IgD-negative memory B cell (primary cell): ENCODE measurements at regions not wholly inside any gene's neighbourhood (a gene's known extent, or its start where the extent isn't known, plus 50 kb on each side); places are given as distances from the start of the nearest gene placed in this dataset.
"Not testable (repeated sequence)": the region's sequence is repeated elsewhere in the genome, so short reads cannot be mapped to it uniquely, and the experiment has no call there.

Experiments used
- H3K27ac Mint-ChIP-seq, 3 donors: one replicate each; pipeline ENCODE4 v1.8.0; 2020 to 2022; ENCODE audit warnings: mild to moderate bottlenecking in 3 of 3, mixed read lengths in 3 of 3, moderate library complexity in 1 of 3
- H3K27me3 Mint-ChIP-seq: one replicate; pipeline ENCODE4 v1.8.0; 2021; ENCODE audit warnings: mixed read lengths
- H3K36me3 Mint-ChIP-seq: one replicate; pipeline ENCODE4 v1.8.0; 2020; ENCODE audit warnings: mild to moderate bottlenecking, mixed read lengths
- H3K4me1 Mint-ChIP-seq, 3 donors: one replicate each; pipeline ENCODE4 v1.8.0; 2020 to 2022; ENCODE audit warnings: mixed read lengths in 3 of 3, mild to moderate bottlenecking in 1 of 3
- H3K4me3 Mint-ChIP-seq, 4 donors: one replicate each; pipeline ENCODE4 v1.8.0; 2020 to 2022; ENCODE audit warnings: mild to moderate bottlenecking in 4 of 4, mixed read lengths in 4 of 4, moderate library complexity in 3 of 4
- H3K9me3 Mint-ChIP-seq, 3 donors: one replicate each; pipeline ENCODE4 v1.8.0; 2020 to 2021; ENCODE audit warnings: mixed read lengths in 3 of 3, mild to moderate bottlenecking in 1 of 3

DNA sequence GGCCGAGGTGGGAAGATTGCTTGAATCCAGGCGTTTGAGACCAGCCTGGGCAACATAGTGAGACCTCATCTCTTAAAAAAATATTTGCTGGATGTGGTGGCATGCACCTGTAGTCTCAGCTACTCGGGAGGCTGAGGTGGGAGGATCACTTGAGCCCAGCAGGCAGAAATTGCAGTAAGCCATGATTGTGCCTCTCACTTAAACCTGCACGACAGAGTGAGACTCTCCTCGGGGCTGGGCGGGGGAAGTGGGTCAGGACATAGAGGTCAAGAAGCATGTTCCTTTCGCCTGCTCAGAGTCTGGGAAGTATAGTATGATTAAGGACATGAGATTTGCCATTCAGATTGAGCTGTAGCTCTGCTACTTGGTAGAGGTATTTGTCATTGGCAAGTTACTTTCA lies 52.3 kb downstream of the SEPTIN7 start:
- H3K27me3 Mint-ChIP-seq, H3K9me3 Mint-ChIP-seq: not testable (repeated sequence)
- Mint-ChIP-seq H3K4me1 (peaks cover 27 to 45% (median 42%) of the 10 kb centered on the region in 3 donors), H3K27ac (peak overlapping the region in 1 of 3 donors; percentile 35), H3K4me3 (peak overlapping the region in 1 of 4 donors; percentile 49), H3K36me3 (peaks cover 11% of the 10 kb centered on the region)

- H3K27ac Mint-ChIP-seq, result no peak overlapping the region
These were observed 53.5 kb downstream of the SEPTIN7 start for GRCh38 chr7:35854311-35854710.

DNA sequence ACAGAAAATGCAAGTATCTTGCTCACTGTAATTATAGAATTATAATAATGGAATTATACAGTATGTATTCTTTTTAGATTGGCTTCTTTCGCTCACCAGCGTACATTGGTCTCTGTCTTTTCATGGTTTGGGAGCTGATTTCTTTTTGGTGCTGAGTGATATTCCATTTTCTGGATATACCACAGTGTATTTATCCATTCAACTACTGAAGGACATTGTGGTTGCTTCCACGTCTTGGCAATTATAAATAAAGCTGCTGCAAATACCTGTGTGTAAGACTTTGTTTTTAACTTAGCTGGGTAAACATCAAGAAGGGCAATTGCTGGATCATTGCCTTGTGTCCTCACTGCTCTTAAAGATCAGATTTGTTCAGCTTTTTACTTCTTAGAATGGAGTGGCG lies 55.3 kb downstream of the SEPTIN7 start:
- Mint-ChIP-seq H3K27ac (no peak overlapping the region), H3K4me3 (no peak overlapping the region), H3K4me1 (peaks cover 37 to 43% (median 42%) of the 10 kb centered on the region in 3 donors), H3K27me3 (no peaks in the 10 kb centered on the region), H3K36me3 (peaks cover 14% of the 10 kb centered on the region), H3K9me3 (peaks cover 0 to 3% (median 0%) of the 10 kb centered on the region in 3 donors)

More at GRCh38 chr7:35854311-35854710, 53.5 kb downstream of the SEPTIN7 start:
- peak overlapping the region in 2 of 4 donors; percentile 17 to 30 for H3K4me3 Mint-ChIP-seq
- peaks cover 31 to 41% (median 41%) of the 10 kb centered on the region in 3 donors for H3K4me1 Mint-ChIP-seq
- peaks cover 0 to 3% (median 0%) of the 10 kb centered on the region in 3 donors for H3K9me3 Mint-ChIP-seq
- peaks cover 14% of the 10 kb centered on the region for H3K36me3 Mint-ChIP-seq
- no peaks in the 10 kb centered on the region for H3K27me3 Mint-ChIP-seq

DNA sequence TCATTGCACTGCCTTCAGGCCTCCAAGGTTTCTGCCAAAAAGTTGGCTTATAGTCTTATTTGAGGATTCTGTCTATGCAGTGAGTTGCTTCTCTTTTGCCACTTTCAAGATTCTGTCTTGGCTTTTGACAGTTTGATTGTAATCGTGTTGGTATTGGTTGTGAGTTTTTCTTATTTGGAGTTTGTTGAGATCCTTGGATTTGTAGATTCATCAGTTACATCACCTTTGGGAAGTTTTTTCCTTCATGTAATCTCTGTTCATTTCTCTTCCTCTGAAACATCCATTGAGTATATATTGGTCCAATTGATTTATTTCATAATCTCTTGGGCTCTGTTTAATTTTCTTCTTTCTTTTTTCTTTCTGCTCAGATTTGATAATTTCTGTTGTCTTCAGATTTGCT lies 59.8 kb downstream of the SEPTIN7 start:
- Mint-ChIP-seq H3K27ac (peak overlapping the region in 1 of 3 donors; percentile 59), H3K9me3 (peaks cover 0 to 3% (median 0%) of the 10 kb centered on the region in 3 donors), H3K27me3 (no peaks in the 10 kb centered on the region), H3K36me3 (peaks cover 6% of the 10 kb centered on the region), H3K4me1 (peaks cover 33 to 34% (median 34%) of the 10 kb centered on the region in 3 donors), H3K4me3 (no peak overlapping the region)

DNA sequence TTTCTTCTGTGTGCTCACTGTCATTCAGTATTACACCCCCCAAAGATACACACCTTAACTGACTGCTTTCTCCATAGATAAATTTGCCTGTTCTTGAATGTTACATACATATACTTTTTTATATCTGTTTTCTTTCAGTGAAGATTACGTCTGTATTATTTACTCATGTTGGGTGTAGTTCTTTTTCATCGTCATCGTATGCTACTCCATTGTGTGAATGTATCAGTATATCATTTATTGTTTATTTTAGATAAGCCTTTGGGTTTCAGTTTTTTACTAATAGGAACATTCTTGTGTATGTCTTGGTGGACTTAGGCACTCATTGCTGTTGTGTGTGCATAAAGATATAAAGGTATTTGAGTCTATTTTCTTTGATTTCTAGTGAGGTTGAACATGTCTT lies 64.4 kb downstream of the SEPTIN7 start:
- no peaks in the 10 kb centered on the region for H3K27me3 Mint-ChIP-seq
- H3K36me3 Mint-ChIP-seq, result peaks cover 5% of the 10 kb centered on the region
- peaks cover 31 to 46% (median 36%) of the 10 kb centered on the region in 3 donors for H3K4me1 Mint-ChIP-seq

GRCh38 chr7:35866186-35866585 lies 65.3 kb downstream of the SEPTIN7 start:
- peaks cover 27 to 44% (median 33%) of the 10 kb centered on the region in 3 donors for H3K4me1 Mint-ChIP-seq

More for the DNA sequence above, 64.4 kb downstream of the SEPTIN7 start:
- no peak overlapping the region for H3K27ac Mint-ChIP-seq
- H3K4me3 Mint-ChIP-seq, result no peak overlapping the region
- H3K9me3 Mint-ChIP-seq, result no peaks in the 10 kb centered on the region

GRCh38 chr7:35869117-35869516 lies 68.3 kb downstream of the SEPTIN7 start:
- not testable (repeated sequence) for H3K36me3 Mint-ChIP-seq, H3K9me3 Mint-ChIP-seq, H3K27me3 Mint-ChIP-seq
- H3K4me1 Mint-ChIP-seq, result peaks cover 25 to 39% (median 29%) of the 10 kb centered on the region in 3 donors
- H3K27ac Mint-ChIP-seq, result peak overlapping the region; percentile 3 to 86 (median 76)
- peak overlapping the region in 1 of 4 donors; percentile 1 for H3K4me3 Mint-ChIP-seq

More at GRCh38 chr7:35866186-35866585, 65.3 kb downstream of the SEPTIN7 start:
- Mint-ChIP-seq H3K4me3 (no peak overlapping the region), H3K27me3 (no peaks in the 10 kb centered on the region), H3K9me3 (no peaks in the 10 kb centered on the region), H3K36me3 (peaks cover 7% of the 10 kb centered on the region), H3K27ac (peak overlapping the region in 1 of 3 donors; percentile 78)

DNA sequence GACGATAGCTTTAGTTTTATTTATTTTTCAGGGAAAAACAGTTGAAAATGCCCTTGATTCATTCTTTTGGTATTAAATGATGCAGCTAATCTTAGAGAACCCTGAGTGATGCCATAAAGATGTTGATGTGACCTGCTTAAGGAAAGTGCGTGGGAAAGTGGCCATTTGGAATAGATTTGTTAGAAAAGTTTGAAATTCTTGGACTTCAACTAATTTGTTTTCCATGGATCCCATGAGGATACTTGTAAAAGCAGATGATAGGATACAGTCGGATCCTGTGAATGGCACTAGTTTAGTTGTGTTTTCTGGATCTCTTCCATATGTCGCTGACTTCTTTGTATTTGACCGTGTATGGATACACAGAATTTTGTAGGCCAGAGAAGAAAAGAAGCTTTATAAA lies 69.0 kb downstream of the SEPTIN7 start:
- no peak overlapping the region for H3K27ac Mint-ChIP-seq
- no peaks in the 10 kb centered on the region for H3K27me3 Mint-ChIP-seq
- H3K4me3 Mint-ChIP-seq, result no peak overlapping the region
- no peaks in the 10 kb centered on the region for H3K9me3 Mint-ChIP-seq
- H3K4me1 Mint-ChIP-seq, result peaks cover 25 to 39% (median 26%) of the 10 kb centered on the region in 3 donors
- peaks cover 7% of the 10 kb centered on the region for H3K36me3 Mint-ChIP-seq

DNA sequence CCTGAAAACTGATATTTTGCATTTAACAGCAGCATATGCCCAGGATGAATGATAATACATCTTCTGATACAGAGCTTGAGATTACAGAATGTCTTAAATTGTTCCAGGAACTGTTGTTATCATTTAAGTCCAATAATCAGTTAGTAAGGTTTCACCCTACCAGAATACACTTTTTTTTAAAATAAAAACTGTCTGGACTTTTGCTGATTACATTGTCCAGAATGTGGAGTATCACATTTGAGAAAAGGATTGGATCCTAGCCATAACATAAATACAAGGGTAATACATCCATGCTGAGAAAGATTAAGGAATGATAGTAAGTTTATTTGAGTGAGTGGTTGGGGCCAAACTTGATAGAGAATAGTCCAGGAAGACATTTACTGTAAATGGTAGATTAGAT lies 71.0 kb downstream of the SEPTIN7 start:
- H3K4me1 Mint-ChIP-seq, result peaks cover 25 to 27% (median 26%) of the 10 kb centered on the region in 3 donors

GRCh38 chr7:35874886-35875285 lies 74.0 kb downstream of the SEPTIN7 start:
- no peaks in the 10 kb centered on the region for H3K27me3 Mint-ChIP-seq
- peaks cover 3% of the 10 kb centered on the region for H3K36me3 Mint-ChIP-seq
- H3K4me3 Mint-ChIP-seq, result no peak overlapping the region
- no peak overlapping the region for H3K27ac Mint-ChIP-seq
- peaks cover 9 to 13% (median 11%) of the 10 kb centered on the region in 3 donors for H3K4me1 Mint-ChIP-seq
- no peaks in the 10 kb centered on the region for H3K9me3 Mint-ChIP-seq

More for the DNA sequence above, 71.0 kb downstream of the SEPTIN7 start:
- no peaks in the 10 kb centered on the region for H3K9me3 Mint-ChIP-seq
- no peaks in the 10 kb centered on the region for H3K27me3 Mint-ChIP-seq
- no peak overlapping the region for H3K27ac Mint-ChIP-seq
- no peak overlapping the region for H3K4me3 Mint-ChIP-seq
- peaks cover 7% of the 10 kb centered on the region for H3K36me3 Mint-ChIP-seq

DNA sequence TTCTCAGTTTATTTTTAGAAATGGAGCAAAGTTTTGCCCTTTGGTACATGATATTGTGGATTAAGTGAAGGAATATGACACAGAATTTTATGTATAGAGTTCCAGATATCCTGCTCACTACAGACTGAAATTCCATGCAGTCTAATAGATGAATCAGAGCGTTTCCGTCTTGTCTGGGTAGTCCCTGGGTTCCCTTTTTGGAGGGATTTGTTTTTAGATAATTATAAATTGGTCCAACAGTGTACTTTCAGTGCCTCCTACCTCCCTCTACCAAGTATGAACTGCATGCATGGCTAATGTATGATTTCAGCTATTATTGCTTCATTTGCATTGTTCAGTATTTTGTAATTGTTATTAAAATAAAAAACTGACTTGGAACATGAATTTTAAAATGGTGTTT lies 74.4 kb downstream of the SEPTIN7 start:
- Mint-ChIP-seq H3K9me3 (no peaks in the 10 kb centered on the region), H3K4me3 (no peak overlapping the region), H3K27ac (no peak overlapping the region), H3K36me3 (peaks cover 2% of the 10 kb centered on the region), H3K4me1 (peaks cover 7 to 10% (median 7%) of the 10 kb centered on the region in 3 donors), H3K27me3 (no peaks in the 10 kb centered on the region)

- H3K4me3 Mint-ChIP-seq, result no peak overlapping the region
- H3K27ac Mint-ChIP-seq, result peak overlapping the region in 1 of 3 donors; percentile 87
- H3K27me3 Mint-ChIP-seq, result no peaks in the 10 kb centered on the region
- H3K9me3 Mint-ChIP-seq, result no peaks in the 10 kb centered on the region
- H3K4me1 Mint-ChIP-seq, result peaks cover 0 to 1% (median 0%) of the 10 kb centered on the region in 3 donors
- H3K36me3 Mint-ChIP-seq, result peaks cover 4% of the 10 kb centered on the region
These were observed 77.5 kb downstream of the SEPTIN7 start for GRCh38 chr7:35878351-35878750.

- not testable (repeated sequence) for H3K27me3 Mint-ChIP-seq, H3K4me3 Mint-ChIP-seq, H3K9me3 Mint-ChIP-seq, H3K36me3 Mint-ChIP-seq
- H3K4me1 Mint-ChIP-seq, result peaks cover 5 to 15% (median 8%) of the 10 kb centered on the region in 3 donors
- H3K27ac Mint-ChIP-seq, result peak overlapping the region in 1 of 3 donors; percentile 76
These were observed 86.6 kb downstream of the SEPTIN7 start for GRCh38 chr7:35887430-35887829.

- Mint-ChIP-seq H3K4me1 (peaks cover 6 to 20% (median 8%) of the 10 kb centered on the region in 3 donors), H3K36me3 (peaks cover 7% of the 10 kb centered on the region), H3K27ac (no peak overlapping the region)
These were observed 88.1 kb downstream of the SEPTIN7 start for GRCh38 chr7:35889001-35889400.

DNA sequence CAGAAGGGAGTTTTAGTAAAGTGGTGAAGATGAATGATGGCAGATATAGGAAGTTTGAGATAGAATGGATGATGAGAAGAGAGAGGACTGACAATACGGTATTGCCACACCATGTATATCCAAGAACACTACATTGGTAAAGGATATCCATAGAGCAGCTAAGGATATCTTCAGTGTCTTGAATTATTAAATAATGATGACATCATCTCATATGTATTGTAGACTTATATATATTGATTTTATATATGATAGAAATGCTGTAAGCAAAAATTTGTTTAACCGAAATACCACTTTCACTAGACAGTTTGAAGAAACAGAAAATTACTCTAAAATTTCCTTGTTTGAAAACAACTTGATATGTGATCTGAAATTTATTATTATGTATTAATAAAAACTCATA lies 89.0 kb downstream of the SEPTIN7 start:
- Mint-ChIP-seq H3K27ac (no peak overlapping the region), H3K4me3 (no peak overlapping the region), H3K9me3 (no peaks in the 10 kb centered on the region), H3K4me1 (peaks cover 6 to 20% (median 10%) of the 10 kb centered on the region in 3 donors), H3K27me3 (no peaks in the 10 kb centered on the region), H3K36me3 (peaks cover 6% of the 10 kb centered on the region)

More at GRCh38 chr7:35889001-35889400, 88.1 kb downstream of the SEPTIN7 start:
- H3K9me3 Mint-ChIP-seq, result no peaks in the 10 kb centered on the region
- H3K27me3 Mint-ChIP-seq, result no peaks in the 10 kb centered on the region
- H3K4me3 Mint-ChIP-seq, result no peak overlapping the region
